ENCODE measurements at regions not wholly inside any gene's neighbourhood (a gene's known extent, or its start where the extent isn't known, plus 50 kb on each side); places are given as distances from the start of the nearest gene placed in this dataset.

DNA sequence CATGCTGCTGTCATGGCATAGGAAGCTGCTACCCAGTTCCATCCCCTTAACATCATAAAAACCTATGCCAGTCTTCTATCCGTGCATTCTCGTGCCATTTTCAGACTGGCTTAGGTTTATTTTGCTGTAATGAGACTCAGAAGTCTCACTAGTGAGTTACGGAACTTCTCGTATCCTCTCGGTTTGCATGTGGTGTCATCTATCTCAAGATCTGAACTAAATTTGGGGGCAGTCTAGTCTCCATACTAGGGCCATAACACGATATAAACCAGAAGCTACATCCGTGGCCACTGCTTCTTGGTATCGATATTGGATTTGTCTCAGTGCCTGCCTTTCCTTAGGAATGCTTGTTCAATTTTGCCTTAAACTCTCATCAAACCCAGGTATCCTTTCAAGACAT is 771.2 kb upstream of the CDH10 start:
- H3K23me2 ChIP-seq (ENCODE audit: low read depth, low read length): no peaks in the 10 kb centered on the region
- no peak overlapping the region for H3K23ac ChIP-seq (ENCODE audit: insufficient read length)
- H3K27me3 ChIP-seq (replicated peaks in 1 of 4; ENCODE audit: control insufficient read depth in 3 of 4, extremely low read depth in 1 of 4, insufficient read depth in 3 of 4, low read length in 3 of 4): no peaks in the 10 kb centered on the region
- ChIA-PET CTCF (ENCODE audit: partially characterized antibody) (interaction anchor here (0.6 to 1.2 kb wide), 2 partner anchors 13 to 911 kb away, joined by 3 read pairs; no protein-coding TSS in a partner anchor), POLR2A (ENCODE audit: partially characterized antibody) (interaction anchor here (0.9 to 2.0 kb wide), 4 partner anchors 10 to 152 kb away, joined by 3 to 6 read pairs (median 4); no protein-coding TSS in a partner anchor)
- H3K14ac ChIP-seq (ENCODE audit: insufficient read length): no peak overlapping the region
- no peaks in the 10 kb centered on the region for H3K4me1 ChIP-seq (replicated peaks in 1 of 4; ENCODE audit: control insufficient read depth in 3 of 4, insufficient read depth in 4 of 4, low read length in 3 of 4)
- no peak overlapping the region for H2BK120ac ChIP-seq (replicated peaks; ENCODE audit: low read depth, low read length)
- H3K9ac ChIP-seq (replicated peaks in 1 of 4; ENCODE audit: extremely low read depth in 1 of 4, low read depth in 3 of 4, low read length in 3 of 4): no peak overlapping the region
- no peak overlapping the region for H3K18ac ChIP-seq (ENCODE audit: extremely low read depth, low read length)
- no peak overlapping the region for H2BK15ac ChIP-seq (ENCODE audit: low read length)
- H2AFZ ChIP-seq (ENCODE audit: low read length): no peak overlapping the region
- no peaks in the 10 kb centered on the region for H3K9me3 ChIP-seq (ENCODE audit: insufficient read depth in 2 of 2, low read depth in 1 of 2, low read length in 1 of 2)
- no peak for FAIRE-seq
- no peak overlapping the region for H3K4ac ChIP-seq (replicated peaks; ENCODE audit: insufficient read length, low read depth, low read length)
- no peak overlapping the region for H2BK12ac ChIP-seq (ENCODE audit: low read depth, low read length)
- H3K56ac ChIP-seq (replicated peaks; ENCODE audit: insufficient read length, low read depth, low read length): no peak overlapping the region
- peaks cover 8 to 10% of the 10 kb centered on the region in 2 experiments for H4K20me1 ChIP-seq (replicated peaks in 1 of 2; ENCODE audit: control insufficient read depth in 1 of 2, insufficient read depth in 2 of 2, low read length in 2 of 2)
- no peak overlapping the region for H4K91ac ChIP-seq (replicated peaks; ENCODE audit: insufficient read length, low read length)
- no peak for DNase-seq (ENCODE audit: low read depth in 1 of 2, low spot score in 2 of 2)
- no peak for TF ChIP-seq CHD1 (IDR thresholded peaks at IDR 0.05; ENCODE audit: low read depth, low read length)
- no peak for TF ChIP-seq TAF7 (optimal IDR thresholded peaks at IDR 0.05; ENCODE audit: borderline replicate concordance, low read depth, low read length)
- TF ChIP-seq RXRA (IDR thresholded peaks at IDR 0.05; ENCODE audit: insufficient read depth, low read depth, low read length): no peak
- TF ChIP-seq POLR2AphosphoS5 (IDR thresholded peaks at IDR 0.05; ENCODE audit: low read depth, low read length): peak; percentile 75
- peaks cover 0 to 26% (median 8%) of the 10 kb centered on the region in 4 experiments; a peak in 3 of 8 replicates for H3K36me3 ChIP-seq (ENCODE audit: control insufficient read depth in 2 of 4, insufficient read depth in 4 of 4, low read length in 3 of 4)
- H3K4me3 ChIP-seq (ENCODE audit: extremely low read depth in 1 of 4, insufficient read depth in 2 of 4, low read depth in 3 of 4, low read length in 4 of 4): no peak overlapping the region
- H2AK5ac ChIP-seq (ENCODE audit: low read depth, low read length): no peak overlapping the region
- H4K5ac ChIP-seq (ENCODE audit: insufficient read length, low read depth, low read length): no peak overlapping the region
- no peaks in the 10 kb centered on the region for H3K79me1 ChIP-seq (ENCODE audit: low read depth, low read length)
- no peak overlapping the region for H3K27ac ChIP-seq (ENCODE audit: low read depth, low read length)
- H3K79me2 ChIP-seq (ENCODE audit: control insufficient read depth in 1 of 2, insufficient read depth in 2 of 2, low read length in 2 of 2): peaks cover 0 to under 1% of the 10 kb centered on the region in 2 experiments; a peak in 1 of 4 replicates
- no peak overlapping the region for H2BK20ac ChIP-seq (ENCODE audit: low read length)
- H2BK5ac ChIP-seq (ENCODE audit: low read depth, low read length): no peak overlapping the region
- H3K4me2 ChIP-seq (ENCODE audit: insufficient read depth in 1 of 2, low read depth in 2 of 2, low read length in 2 of 2): no peak overlapping the region
- 94% methylated on average over 8 of the region's 8 CpGs; no CpG with 5 or more reads in 1 of the 2 experiments for WGBS, 2 experiments (ENCODE audit: extremely low coverage in 1 of 2, insufficient coverage in 1 of 2, insufficient read length in 1 of 2, insufficient replicate concordance in 2 of 2, low coverage in 1 of 2, low lambda C conversion rate in 2 of 2, missing lambda C conversion rate in 1 of 2)
- H4K8ac ChIP-seq (ENCODE audit: extremely low read depth, insufficient read depth, low read length): no peak overlapping the region

All from H1 (cell line).